HG03439 (cell line): ENCODE measurements at regions not wholly inside any gene's neighbourhood (a gene's known extent, or its start where the extent isn't known, plus 50 kb on each side); places are given as distances from the start of the nearest gene placed in this dataset.
"Not testable (repeated sequence)": the region's sequence is repeated elsewhere in the genome, so short reads cannot be mapped to it uniquely, and the experiment has no call there.

Experiments
- ATAC-seq: cut with Tn5 transposase; IDR thresholded peaks from one replicate; pipeline ENCODE4 v1.9.1; 2021; ENCODE audit warnings: mild to moderate bottlenecking, moderate library complexity; ENCODE audit not compliant: unreplicated experiment

- ATAC-seq, result no peak
Measured at GRCh38 chr4:66486068-66486467, 815.8 kb upstream of the EPHA5 start.

GRCh38 chr4:66482186-66482585, 811.9 kb upstream of the EPHA5 start:
- no peak for ATAC-seq

GRCh38 chr4:66475596-66475995, 805.3 kb upstream of the EPHA5 start:
- ATAC-seq, result no peak

GRCh38 chr4:66465111-66465510, 794.8 kb upstream of the EPHA5 start:
- no peak for ATAC-seq

GRCh38 chr4:66462890-66463289, 792.6 kb upstream of the EPHA5 start:
- not testable (repeated sequence) for ATAC-seq

GRCh38 chr4:66451741-66452140, 781.5 kb upstream of the EPHA5 start:
- no peak for ATAC-seq

- no peak for ATAC-seq
Measured at GRCh38 chr4:66443008-66443407, 772.7 kb upstream of the EPHA5 start.

- ATAC-seq, result no peak
Measured at GRCh38 chr4:66439508-66439907, 769.2 kb upstream of the EPHA5 start.

GRCh38 chr4:66433706-66434105, 763.4 kb upstream of the EPHA5 start:
- no peak for ATAC-seq

GRCh38 chr4:66430856-66431255, 760.6 kb upstream of the EPHA5 start:
- no peak for ATAC-seq

- no peak for ATAC-seq
Measured at GRCh38 chr4:66429276-66429675, 759.0 kb upstream of the EPHA5 start.

- no peak for ATAC-seq
Measured at GRCh38 chr4:66416425-66416824, 746.1 kb upstream of the EPHA5 start.

GRCh38 chr4:66404141-66404540, 733.9 kb upstream of the EPHA5 start:
- ATAC-seq, result no peak

GRCh38 chr4:66376921-66377320, 706.6 kb upstream of the EPHA5 start:
- ATAC-seq, result no peak

GRCh38 chr4:66376396-66376795, 706.1 kb upstream of the EPHA5 start:
- no peak for ATAC-seq

GRCh38 chr4:66373268-66373667, 703.0 kb upstream of the EPHA5 start:
- ATAC-seq, result no peak

GRCh38 chr4:66372706-66373105, 702.4 kb upstream of the EPHA5 start:
- ATAC-seq, result no peak

- ATAC-seq, result no peak
Measured at GRCh38 chr4:66367043-66367660, 696.9 kb upstream of the EPHA5 start.

GRCh38 chr4:66360395-66360794, 690.1 kb upstream of the EPHA5 start:
- not testable (repeated sequence) for ATAC-seq

- ATAC-seq, result no peak
Measured at GRCh38 chr4:66357316-66357715, 687.0 kb upstream of the EPHA5 start.

- no peak for ATAC-seq
Measured at GRCh38 chr4:66355328-66355727, 685.0 kb upstream of the EPHA5 start.

GRCh38 chr4:66351761-66352160, 681.5 kb upstream of the EPHA5 start:
- no peak for ATAC-seq

- no peak for ATAC-seq
Measured at GRCh38 chr4:66340286-66340893, 670.1 kb upstream of the EPHA5 start.
